SK-N-SH treated with all-trans-retinoic acid at 6 μM for 48 hours (cell line): ENCODE measurements at regions not wholly inside any gene's neighbourhood (a gene's known extent, or its start where the extent isn't known, plus 50 kb on each side); places are given as distances from the start of the nearest gene placed in this dataset.

Experiments
- ATAC-seq: fragments of 200-7000 bp; cut with Tn5 transposase; 3 replicates; pipeline ENCODE4 v1.9.1; 2020; ENCODE audit warnings: mild to moderate bottlenecking, moderate library complexity
- CSRNP3 ChIP-seq: fragments of 250-450 bp; sonication (Bioruptor Pico); IDR thresholded peaks from 2 replicates; pipeline ENCODE4 v1.5.1; 2021; ENCODE audit warnings: mild to moderate bottlenecking, moderate library complexity
- ESRRG ChIP-seq: fragments of 250-450 bp; sonication (Bioruptor Pico); IDR thresholded peaks from 2 replicates; pipeline ENCODE4 v1.6.1; 2021; ENCODE audit warnings: mild to moderate bottlenecking
- GLIS3 ChIP-seq: fragments of 250-450 bp; sonication (Bioruptor Pico); IDR thresholded peaks from 2 replicates; pipeline ENCODE4 v1.5.0; 2020; ENCODE audit warnings: mild to moderate bottlenecking, moderate library complexity
- ISL1 ChIP-seq: fragments of 250-450 bp; sonication (Bioruptor Pico); IDR thresholded peaks from 2 replicates; pipeline ENCODE4 v2.1.2; 2022; ENCODE audit warnings: mild to moderate bottlenecking, moderate library complexity
- OSR1 ChIP-seq: fragments of 250-450 bp; sonication (Bioruptor Pico); IDR thresholded peaks from 2 replicates; pipeline ENCODE4 v1.8.0; 2022; ENCODE audit warnings: moderate library complexity, mild to moderate bottlenecking, inconsistent platforms
- PATZ1 ChIP-seq: fragments of 250-450 bp; sonication (Bioruptor Pico); IDR thresholded peaks from 2 replicates; pipeline ENCODE4 v1.8.0; 2020; ENCODE audit warnings: mild to moderate bottlenecking, moderate library complexity, borderline replicate concordance
- POU6F1 ChIP-seq: fragments of 250-450 bp; sonication (Bioruptor Pico); IDR thresholded peaks from 2 replicates; pipeline ENCODE4 v1.8.0; 2021; ENCODE audit warnings: low read depth, mild to moderate bottlenecking, moderate library complexity, borderline replicate concordance
- PPARA ChIP-seq: fragments of 250-450 bp; sonication (Bioruptor Pico); IDR thresholded peaks from 2 replicates; pipeline ENCODE4 v1.5.0; 2020; ENCODE audit warnings: mild to moderate bottlenecking, borderline replicate concordance
- RARB ChIP-seq: fragments of 250-450 bp; sonication (Bioruptor Pico); IDR thresholded peaks from 2 replicates; pipeline ENCODE4 v1.8.0; 2021; ENCODE audit warnings: mild to moderate bottlenecking, moderate library complexity
- SNAI2 ChIP-seq: fragments of 250-450 bp; sonication (Bioruptor Pico); IDR thresholded peaks from 2 replicates; pipeline ENCODE4 v1.5.0; 2020; ENCODE audit warnings: mild to moderate bottlenecking, moderate library complexity
- TCF4 ChIP-seq: fragments of 250-450 bp; sonication (Bioruptor Pico); IDR thresholded peaks from 2 replicates; pipeline ENCODE4 v1.8.0; 2021; ENCODE audit warnings: mild to moderate bottlenecking, moderate library complexity, borderline replicate concordance
- TOX ChIP-seq: fragments of 250-450 bp; sonication (Bioruptor Pico); IDR thresholded peaks from 2 replicates; pipeline ENCODE4 v1.8.0; 2021; ENCODE audit warnings: mild to moderate bottlenecking, moderate library complexity, borderline replicate concordance
- TSHZ2 ChIP-seq: fragments of 250-450 bp; sonication (Bioruptor Pico); IDR thresholded peaks from 2 replicates; pipeline ENCODE4 v1.5.0; 2020; ENCODE audit warnings: mild to moderate bottlenecking, moderate library complexity
- ZC3H10 ChIP-seq: fragments of 250-450 bp; sonication (Bioruptor Pico); IDR thresholded peaks from 2 replicates; pipeline ENCODE4 v1.5.1; 2021; ENCODE audit warnings: mild to moderate bottlenecking, moderate library complexity
- ZFP30 ChIP-seq: fragments of 450-650 bp; formaldehyde crosslinking; IDR thresholded peaks from 2 replicates; pipeline ENCODE4 v1.5.0; 2022; ENCODE audit warnings: mild to moderate bottlenecking, moderate library complexity
- ZNF565 ChIP-seq: fragments of 450-650 bp; formaldehyde crosslinking; conservative IDR thresholded peaks from 2 replicates; pipeline ENCODE4 v1.5.0; 2020; ENCODE audit warnings: low read depth, mild to moderate bottlenecking, moderate library complexity
- ZNF70 ChIP-seq: fragments of 450-650 bp; formaldehyde crosslinking; IDR thresholded peaks from 2 replicates; pipeline ENCODE4 v1.5.0; 2020; ENCODE audit warnings: mild to moderate bottlenecking, moderate library complexity
- ZNF8 ChIP-seq: fragments of 450-650 bp; formaldehyde crosslinking; IDR thresholded peaks from 2 replicates; pipeline ENCODE4 v1.5.0; 2020; ENCODE audit warnings: mild to moderate bottlenecking, moderate library complexity

- no peak for TF ChIP-seq POU6F1 (CRISPR knock-in tag)
- TF ChIP-seq ZNF8, result no peak
- TF ChIP-seq ZFP30 (CRISPR knock-in tag), result no peak
- TF ChIP-seq CSRNP3 (CRISPR knock-in tag), result no peak
- TF ChIP-seq ESRRG, result no peak
- no peak for TF ChIP-seq ZC3H10 (CRISPR knock-in tag)
- TF ChIP-seq, all 23 proteins: peak for 0
Measured at GRCh38 chr4:1508161-1509160, 102.2 kb upstream of the NKX1-1 start (continued).

GRCh38 chr4:1506956-1507721 is 100.9 kb upstream of the NKX1-1 start:
- TF ChIP-seq CSRNP3 (CRISPR knock-in tag), result no peak
- TF ChIP-seq TSHZ2 (CRISPR knock-in tag), result no peak
- TF ChIP-seq TCF4 (CRISPR knock-in tag), result no peak
- no peak for TF ChIP-seq TOX (CRISPR knock-in tag)
- TF ChIP-seq PPARA (CRISPR knock-in tag), result no peak
- TF ChIP-seq ESRRG, result no peak
- TF ChIP-seq POU6F1 (CRISPR knock-in tag), result no peak
- no peak for TF ChIP-seq OSR1 (CRISPR knock-in tag)
- TF ChIP-seq ZNF565 (CRISPR knock-in tag), result no peak
- TF ChIP-seq RARB (CRISPR knock-in tag), result no peak
- no peak for TF ChIP-seq PATZ1
- TF ChIP-seq ZC3H10 (CRISPR knock-in tag), result no peak
- TF ChIP-seq ISL1, result no peak
- no peak for TF ChIP-seq GLIS3 (CRISPR knock-in tag)
- no peak for TF ChIP-seq SNAI2 (CRISPR knock-in tag)
- no peak for TF ChIP-seq ZNF70 (CRISPR knock-in tag)
- TF ChIP-seq ZFP30 (CRISPR knock-in tag), result no peak
- no peak for ATAC-seq
